Glomerular visceral epithelial cell (primary cell): ENCODE measurements at regions not wholly inside any gene's neighbourhood (a gene's known extent, or its start where the extent isn't known, plus 50 kb on each side); places are given as distances from the start of the nearest gene placed in this dataset.

ENCODE experiments used
- DNase-seq: peaks from one replicate; pipeline ENCODE4 v3.0.0-alpha.2; 2016; ENCODE audit errors: extremely low spot score

DNA sequence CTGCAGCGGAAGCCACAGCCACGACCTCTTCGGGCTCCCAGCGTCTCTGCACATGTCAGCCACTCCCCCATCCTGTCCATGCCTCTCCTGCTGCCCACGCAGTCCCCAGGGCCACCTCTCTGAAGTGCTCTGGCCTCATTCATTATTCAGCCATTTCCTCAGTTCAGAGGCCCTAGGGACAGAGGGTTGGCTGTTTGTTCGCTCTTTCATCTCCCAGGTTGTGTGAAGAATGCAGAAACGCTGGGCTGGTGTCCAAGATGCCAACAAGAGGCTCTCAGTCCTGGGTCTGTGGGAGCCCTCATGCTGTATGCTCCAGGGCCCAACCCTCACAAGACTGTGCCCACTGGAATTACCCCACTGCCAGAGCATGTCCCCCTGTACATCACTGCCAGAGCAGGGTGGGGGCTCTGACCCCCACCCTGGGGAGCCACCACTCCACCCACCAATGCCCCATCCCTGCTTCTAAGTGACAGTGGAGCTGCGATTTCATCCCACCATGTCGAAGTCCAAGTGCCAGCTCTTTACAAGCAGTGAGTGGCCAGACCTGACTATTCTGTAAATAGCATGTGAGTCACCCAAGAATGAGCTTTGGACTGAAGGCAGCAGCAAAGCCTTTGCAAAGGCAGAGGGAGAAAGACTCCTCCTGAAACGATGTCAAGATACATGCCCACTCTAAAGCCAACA lies 209.6 kb downstream of the BUD13 start:
- no peak for DNase-seq

DNA sequence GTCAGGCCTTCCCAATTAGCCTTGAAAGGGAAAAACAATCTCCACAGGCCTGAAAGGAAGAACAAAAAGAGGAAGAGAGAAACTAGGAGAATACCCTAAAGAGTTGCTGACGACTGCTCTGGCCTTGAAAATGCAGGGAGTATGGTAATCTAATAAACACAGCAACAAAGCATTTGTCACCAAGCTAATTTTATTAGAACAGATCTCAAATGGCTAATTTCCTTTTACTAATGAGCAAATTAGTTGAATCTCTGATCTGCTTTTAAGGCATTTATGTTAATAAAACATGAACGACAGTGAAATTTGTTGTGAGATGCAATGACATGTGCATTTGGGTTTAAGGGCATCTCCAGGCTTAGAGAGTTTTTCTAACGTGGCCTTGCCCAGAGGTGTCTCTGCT lies 212.2 kb downstream of the BUD13 start:
- no peak for DNase-seq

DNA sequence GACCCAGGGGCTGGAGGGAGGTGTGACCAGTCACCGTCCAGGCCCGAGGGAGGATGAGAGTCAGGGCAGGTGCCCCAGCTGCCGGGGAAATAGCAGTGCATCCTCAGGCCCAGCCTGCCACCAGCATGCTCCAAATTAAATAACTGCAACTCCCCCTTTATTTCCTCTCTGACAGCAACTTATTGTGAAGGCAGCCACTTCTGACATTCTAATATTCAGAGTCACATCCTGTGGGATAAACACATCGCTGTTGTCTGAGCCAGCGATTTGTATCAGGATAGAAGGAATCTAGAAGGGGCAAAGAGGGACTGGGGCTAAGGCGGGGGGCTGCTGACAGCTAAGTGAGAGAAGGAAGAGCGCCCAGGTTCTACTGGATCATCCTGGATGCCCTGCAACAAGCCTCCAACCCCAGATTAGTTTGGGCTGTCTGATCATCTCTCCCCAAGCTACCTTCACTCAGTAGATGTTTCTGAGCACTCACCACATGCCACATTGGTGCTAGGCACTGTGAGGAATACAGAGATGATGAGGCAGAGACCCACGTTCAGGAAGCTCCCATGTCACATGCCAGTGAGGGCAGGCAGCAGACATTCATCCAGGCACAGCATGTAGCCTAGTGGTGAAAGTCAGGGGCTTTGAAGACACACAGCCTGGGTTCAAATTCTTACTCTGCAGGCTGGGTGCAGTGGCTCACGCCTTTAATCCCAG lies 214.1 kb downstream of the BUD13 start:
- no peak for DNase-seq

GRCh38 chr11:116557282-116557681 lies 215.5 kb downstream of the BUD13 start:
- DNase-seq = no peak

DNA sequence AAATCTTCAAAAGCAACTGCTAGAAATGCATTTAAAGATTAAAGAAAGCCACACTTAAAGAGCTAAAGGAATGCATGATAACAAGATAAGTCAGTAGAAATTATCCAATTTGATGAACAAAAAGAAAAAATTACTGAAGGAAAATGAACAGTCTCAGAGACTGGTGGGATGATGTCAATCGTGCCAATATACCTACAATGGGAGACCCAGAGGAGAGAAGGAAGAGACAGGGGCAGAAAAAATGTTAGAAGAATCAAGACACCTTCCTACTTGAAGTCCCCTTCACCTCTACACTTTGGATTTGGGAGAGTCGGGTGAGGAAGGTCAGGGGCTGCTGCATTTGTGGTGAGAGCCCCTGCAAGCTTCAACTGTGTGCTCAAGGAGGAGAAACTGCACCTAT lies 216.3 kb downstream of the BUD13 start:
- no peak for DNase-seq

DNA sequence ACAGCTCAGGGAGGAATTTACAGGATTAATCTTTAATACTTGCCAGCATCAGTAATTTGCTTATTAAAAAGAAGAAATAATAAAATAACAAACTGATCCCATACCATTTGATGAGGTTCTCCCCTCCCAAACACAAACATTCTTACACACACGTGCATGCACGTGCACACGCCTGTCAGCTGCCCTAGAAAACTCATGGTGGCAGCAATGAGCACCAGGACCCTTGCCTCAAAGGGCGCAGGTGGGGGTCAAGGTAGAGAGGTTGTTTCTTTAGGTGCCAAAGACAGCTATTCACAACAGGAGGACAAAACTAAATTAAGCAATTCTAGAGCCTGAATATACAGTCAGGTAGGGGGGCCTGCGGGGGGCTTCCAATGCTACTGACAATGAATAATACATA lies 219.3 kb downstream of the BUD13 start:
- no peak for DNase-seq

- no peak for DNase-seq
These were observed 221.2 kb downstream of the BUD13 start for GRCh38 chr11:116551576-116551975.

- no peak for DNase-seq
These were observed 224.5 kb downstream of the BUD13 start for GRCh38 chr11:116548256-116548655.

- no peak for DNase-seq
These were observed 225.2 kb downstream of the BUD13 start for GRCh38 chr11:116547571-116547970.

DNA sequence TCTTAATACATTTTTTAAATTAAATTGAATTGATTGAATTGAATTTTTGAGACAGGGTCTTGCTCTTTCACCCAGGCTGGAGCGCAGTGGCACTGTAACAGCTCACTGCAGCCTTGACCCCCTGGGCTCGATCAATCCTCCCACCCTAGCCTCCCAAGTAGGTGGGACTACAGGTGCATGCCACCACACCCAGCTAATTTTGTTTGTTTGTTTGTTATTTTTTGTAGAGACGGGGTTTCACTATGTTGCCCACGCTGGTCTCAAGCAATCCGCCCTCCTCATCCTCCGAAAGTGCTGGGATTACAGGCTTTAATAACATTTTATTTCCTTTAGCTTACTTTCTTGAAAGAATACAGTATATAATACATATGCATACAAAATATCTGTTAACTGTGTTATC lies 226.9 kb downstream of the BUD13 start:
- DNase-seq = no peak

- DNase-seq = no peak
These were observed 228.1 kb downstream of the BUD13 start for GRCh38 chr11:116544721-116545120.

GRCh38 chr11:116543911-116544475 lies 228.8 kb downstream of the BUD13 start:
- no peak for DNase-seq

GRCh38 chr11:116543099-116543498 lies 229.7 kb downstream of the BUD13 start:
- no peak for DNase-seq

DNA sequence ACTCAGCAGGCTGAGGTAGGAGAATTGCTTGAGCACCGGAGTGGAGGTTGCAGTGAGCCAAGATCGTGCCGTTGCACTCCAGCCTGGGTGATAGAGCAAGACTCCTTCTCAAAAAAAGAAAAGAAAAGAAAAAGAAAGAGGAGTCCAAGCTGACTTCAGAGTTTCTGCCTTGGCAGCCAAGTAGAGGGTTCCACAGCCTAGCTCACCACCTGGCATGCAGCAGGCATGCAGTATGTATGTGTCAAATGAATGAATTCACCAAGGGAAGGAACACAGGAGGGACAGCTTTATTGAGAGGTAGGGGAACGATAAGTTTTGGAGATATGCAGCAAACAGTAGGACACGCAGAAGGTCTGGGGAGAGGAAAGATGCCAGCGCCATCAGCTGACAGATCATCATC lies 230.4 kb downstream of the BUD13 start:
- DNase-seq = no peak

DNA sequence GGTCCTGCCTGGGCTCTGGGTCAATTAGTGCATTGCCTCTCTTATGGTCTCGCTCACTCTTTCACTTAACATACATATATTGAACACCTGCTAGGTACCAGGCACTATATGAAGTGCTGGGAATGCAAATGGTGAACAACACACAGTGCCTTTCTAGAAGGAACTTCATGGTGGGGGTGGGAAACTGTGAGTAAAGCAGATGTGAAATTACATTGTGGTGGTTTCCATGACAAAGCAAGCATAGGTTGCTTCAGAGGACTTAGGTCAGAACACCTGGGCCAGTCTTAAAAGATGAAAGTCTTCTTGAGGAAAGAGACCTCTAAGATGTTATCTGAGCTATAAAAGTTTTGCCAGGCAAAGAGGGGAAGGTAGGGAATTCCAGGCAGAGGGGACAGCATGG lies 231.3 kb downstream of the BUD13 start:
- no peak for DNase-seq

- no peak for DNase-seq
These were observed 232.0 kb downstream of the BUD13 start for GRCh38 chr11:116540645-116541304.

GRCh38 chr11:116539836-116540418 lies 232.9 kb downstream of the BUD13 start:
- no peak for DNase-seq

- DNase-seq = no peak
These were observed 233.6 kb downstream of the BUD13 start for GRCh38 chr11:116539211-116539610.

DNA sequence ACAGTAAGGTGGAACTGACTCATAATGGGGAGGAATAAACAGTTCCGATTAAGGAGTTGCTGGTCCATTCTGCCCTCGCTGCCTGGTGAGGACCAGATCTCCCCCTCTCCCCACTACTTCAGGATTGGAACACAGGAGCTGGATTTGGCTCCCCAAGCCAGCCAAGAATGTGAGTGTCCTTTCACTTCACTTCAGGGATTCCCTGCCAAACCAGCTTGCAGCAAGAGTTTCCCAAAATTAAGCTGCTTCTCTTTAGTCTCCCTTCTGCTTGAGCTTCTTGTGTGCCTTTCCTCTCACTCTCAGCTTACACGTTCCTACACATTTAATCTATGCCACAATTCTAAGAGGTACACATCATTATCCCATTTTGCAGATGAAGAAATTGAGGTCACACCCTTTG lies 234.1 kb downstream of the BUD13 start:
- DNase-seq = no peak

DNA sequence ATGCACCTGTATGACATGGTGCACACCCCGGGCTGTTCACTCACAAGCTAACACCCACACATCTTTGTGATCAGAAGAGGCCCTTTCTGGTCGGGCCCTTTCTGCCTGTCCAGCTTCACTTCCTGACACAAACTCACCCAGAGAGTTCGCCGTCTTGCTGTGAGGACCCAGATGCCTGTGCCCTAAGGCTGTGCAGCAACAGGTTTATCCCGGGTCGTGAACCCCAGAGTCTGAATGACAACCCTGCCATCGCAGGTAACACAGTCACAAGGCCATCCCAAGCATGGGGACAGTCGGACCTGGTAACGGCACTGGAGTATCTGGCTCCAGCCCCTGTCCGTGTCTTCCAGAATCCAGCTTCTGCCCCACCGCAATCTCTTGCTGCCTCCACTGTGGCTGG lies 235.1 kb downstream of the BUD13 start:
- no peak for DNase-seq

GRCh38 chr11:116537121-116537520 lies 235.7 kb downstream of the BUD13 start:
- no peak for DNase-seq

- no peak for DNase-seq
These were observed 236.4 kb downstream of the BUD13 start for GRCh38 chr11:116536416-116536815.
